GM23248 (cell line): ENCODE measurements at regions not wholly inside any gene's neighbourhood (a gene's known extent, or its start where the extent isn't known, plus 50 kb on each side); places are given as distances from the start of the nearest gene placed in this dataset.
"Not testable (repeated sequence)": the region's sequence is repeated elsewhere in the genome, so short reads cannot be mapped to it uniquely, and the experiment has no call there.

Experiments
- DNase-seq: peaks from one replicate; pipeline ENCODE4 v3.0.0-alpha.2; 2015
- H2AFZ ChIP-seq: fragments of 200-600 bp; sonication (generic); 2 replicates; pipeline ENCODE4 v1.6.1; 2016; ENCODE audit warnings: antibody characterized with exemption
- H3F3A ChIP-seq: fragments of 200-600 bp; sonication (generic); 2 replicates; pipeline ENCODE4 v1.6.1; 2016; ENCODE audit warnings: mild to moderate bottlenecking, antibody characterized with exemption, mixed run types; ENCODE audit not compliant: insufficient read depth
- H3K27ac ChIP-seq: fragments of 200-600 bp; sonication (generic); 2 replicates; pipeline ENCODE4 v1.5.1; 2016; ENCODE audit warnings: mild to moderate bottlenecking
- H3K27me3 ChIP-seq: fragments of 200-600 bp; sonication (generic); replicated peaks from 2 replicates; pipeline ENCODE4 v1.6.1; 2016; ENCODE audit warnings: mild to moderate bottlenecking; ENCODE audit not compliant: insufficient read depth
- H3K36me3 ChIP-seq: fragments of 200-600 bp; sonication (generic); 2 replicates; pipeline ENCODE4 v1.6.1; 2016; ENCODE audit warnings: low read depth, mild to moderate bottlenecking
- H3K4me1 ChIP-seq: fragments of 200-600 bp; sonication (generic); 2 replicates; pipeline ENCODE4 v1.6.1; 2016; ENCODE audit warnings: mild to moderate bottlenecking; ENCODE audit not compliant: insufficient read depth
- H3K4me2 ChIP-seq: fragments of 200-600 bp; sonication (generic); one replicate; pipeline ENCODE4 v1.6.1; 2016; ENCODE audit warnings: mild to moderate bottlenecking; ENCODE audit not compliant: unreplicated experiment
- H3K4me3 ChIP-seq: fragments of 200-600 bp; sonication (generic); 2 replicates; pipeline ENCODE4 v1.5.1; 2016; ENCODE audit warnings: mild to moderate bottlenecking
- H3K79me2 ChIP-seq: fragments of 200-600 bp; sonication (generic); 2 replicates; pipeline ENCODE4 v1.6.1; 2016; ENCODE audit warnings: mild to moderate bottlenecking; ENCODE audit not compliant: insufficient read depth
- H3K9ac ChIP-seq: fragments of 200-600 bp; sonication (generic); 2 replicates; pipeline ENCODE4 v1.6.1; 2016; ENCODE audit warnings: mild to moderate bottlenecking
- H3K9me2 ChIP-seq: fragments of 200-600 bp; sonication (generic); 2 replicates; pipeline ENCODE4 v1.6.1; 2016; ENCODE audit warnings: mixed run types, mild to moderate bottlenecking, moderate library complexity; ENCODE audit not compliant: insufficient read depth
- H3K9me3 ChIP-seq: fragments of 200-600 bp; sonication (generic); one replicate; pipeline ENCODE4 v1.6.1; 2017; ENCODE audit warnings: low read depth
- H4K20me1 ChIP-seq: fragments of 200-600 bp; sonication (generic); 2 replicates; pipeline ENCODE4 v1.6.0; 2016; ENCODE audit not compliant: insufficient read depth
- EZH2 ChIP-seq: fragments of 200-600 bp; sonication (generic); IDR thresholded peaks from 2 replicates; pipeline ENCODE4 v1.6.1; 2018; ENCODE audit warnings: antibody characterized with exemption, mild to moderate bottlenecking; ENCODE audit not compliant: insufficient read depth, poor library complexity, severe bottlenecking
- EZH2phosphoT487 ChIP-seq: fragments of 200-600 bp; sonication (generic); IDR thresholded peaks from 2 replicates; pipeline ENCODE4 v1.6.1; 2018; ENCODE audit warnings: antibody characterized with exemption, moderate library complexity, mild to moderate bottlenecking, low read depth; ENCODE audit not compliant: insufficient read depth
- WGBS, 2 experiments: methylation state at CpG; one replicate each; pipeline ENCODE4 v1.1.6; 2015 to 2017; ENCODE audit warnings: low lambda C conversion rate in 2 of 2, low coverage in 1 of 2; ENCODE audit errors: missing lambda C conversion rate in 2 of 2; 5-methylcytosine and 5-hydroxymethylcytosine counted together
- in situ Hi-C: fragments of 300-500 bp; cut with MboI; formaldehyde crosslinking; loops from 2 replicates; pipeline ENCODE4 v1.15.0; 2020

DNA sequence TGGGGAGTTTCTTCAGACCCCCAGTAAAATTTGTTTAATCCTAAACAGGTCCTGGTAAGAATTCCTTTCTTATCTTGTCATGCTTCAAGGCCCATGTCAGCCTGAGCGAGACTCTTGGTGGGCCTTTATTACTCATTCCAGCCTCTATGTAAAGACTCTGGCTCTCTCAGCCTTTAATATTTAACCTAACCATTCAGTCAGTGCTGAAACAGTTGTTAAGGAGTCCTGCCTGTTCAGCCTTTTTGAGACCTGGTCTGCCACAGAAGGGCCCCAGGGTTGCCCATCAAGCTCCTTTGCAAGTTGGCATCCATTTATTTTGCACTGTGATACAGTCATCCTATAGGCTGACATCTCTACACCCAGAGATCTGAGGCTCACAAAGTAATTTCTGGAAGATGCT, 107.7 kb upstream of the VANGL1 start:
- H3K36me3 ChIP-seq = no peaks in the 10 kb centered on the region
- 89 to 96% methylated on average over 1 of the region's 1 CpG for WGBS, 2 experiments
- no peak overlapping the region for H3K4me3 ChIP-seq
- H3K4me2 ChIP-seq = no peak overlapping the region
- no peaks in the 10 kb centered on the region for H3K9me2 ChIP-seq
- no peak overlapping the region for H3K9ac ChIP-seq
- H3K79me2 ChIP-seq = no peaks in the 10 kb centered on the region
- H4K20me1 ChIP-seq = no peaks in the 10 kb centered on the region
- no peaks in the 10 kb centered on the region for H3K27me3 ChIP-seq
- no peak overlapping the region for H2AFZ ChIP-seq
- H3F3A ChIP-seq = peaks cover 12% of the 10 kb centered on the region
- in situ Hi-C loops = no loop called here
- H3K27ac ChIP-seq = no peak overlapping the region
- peaks cover 20% of the 10 kb centered on the region for H3K4me1 ChIP-seq
- TF ChIP-seq EZH2phosphoT487 = no peak
- no peak for TF ChIP-seq EZH2
- DNase-seq = no peak
- no peaks in the 10 kb centered on the region for H3K9me3 ChIP-seq

GRCh38 chr1:115531631-115532264, 110.0 kb upstream of the VANGL1 start:
- DNase-seq = no peak
- H2AFZ ChIP-seq = no peak overlapping the region
- no peak for TF ChIP-seq EZH2phosphoT487
- TF ChIP-seq EZH2 = no peak
- H3K9me2 ChIP-seq = no peaks in the 10 kb centered on the region
- no peaks in the 10 kb centered on the region for H3K79me2 ChIP-seq
- no peak overlapping the region for H3K9ac ChIP-seq
- H3K4me1 ChIP-seq = peaks cover 30% of the 10 kb centered on the region
- no peaks in the 10 kb centered on the region for H3K27me3 ChIP-seq
- no peak overlapping the region for H3K4me3 ChIP-seq
- H3K27ac ChIP-seq = no peak overlapping the region
- in situ Hi-C loops = no loop called here
- H3K4me2 ChIP-seq = no peak overlapping the region
- no peaks in the 10 kb centered on the region for H4K20me1 ChIP-seq
- H3K36me3 ChIP-seq = no peaks in the 10 kb centered on the region
- H3K9me3 ChIP-seq = no peaks in the 10 kb centered on the region
- WGBS, 2 experiments = 72 to 73% methylated on average over 6 of the region's 6 CpGs
- peaks cover 23% of the 10 kb centered on the region for H3F3A ChIP-seq

DNA sequence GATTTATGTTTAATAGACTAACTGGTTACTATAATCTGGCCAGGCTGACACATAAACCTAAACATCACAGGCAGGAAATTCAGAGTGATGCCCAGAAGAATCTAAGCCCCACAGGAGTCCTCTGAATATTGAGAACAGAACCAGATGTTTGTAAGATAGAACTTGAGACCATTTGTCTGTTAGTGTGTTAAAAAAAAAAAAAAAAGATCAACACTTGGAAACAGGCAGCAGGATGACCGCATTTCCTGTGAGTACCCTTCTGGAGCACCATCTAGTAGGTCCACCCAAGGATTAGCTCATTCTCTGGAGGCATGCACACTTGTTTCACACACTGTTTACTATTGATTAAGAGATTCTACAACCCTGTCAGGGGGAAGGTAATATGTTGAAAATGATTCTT, 111.4 kb upstream of the VANGL1 start:
- H3K9me2 ChIP-seq = no peaks in the 10 kb centered on the region
- H3K27ac ChIP-seq = peak overlapping the region; percentile 82
- no peak overlapping the region for H2AFZ ChIP-seq
- peak overlapping the region; percentile 11 for H3K4me2 ChIP-seq
- no peak for TF ChIP-seq EZH2
- no peak for TF ChIP-seq EZH2phosphoT487
- no peaks in the 10 kb centered on the region for H3K36me3 ChIP-seq
- H3K9me3 ChIP-seq = no peaks in the 10 kb centered on the region
- no peaks in the 10 kb centered on the region for H3K27me3 ChIP-seq
- H3K4me1 ChIP-seq = peaks cover 32% of the 10 kb centered on the region
- in situ Hi-C loops = no loop called here
- DNase-seq = peak; percentile 88
- H3K79me2 ChIP-seq = no peaks in the 10 kb centered on the region
- WGBS, 2 experiments = 0 to 4% methylated on average over 1 of the region's 1 CpG
- H3F3A ChIP-seq = peaks cover 23% of the 10 kb centered on the region
- peak overlapping the region; percentile 63 for H3K9ac ChIP-seq
- H3K4me3 ChIP-seq = no peak overlapping the region
- H4K20me1 ChIP-seq = no peaks in the 10 kb centered on the region

GRCh38 chr1:115529216-115529897, 112.4 kb upstream of the VANGL1 start:
- no peaks in the 10 kb centered on the region for H3K36me3 ChIP-seq
- no peak overlapping the region for H2AFZ ChIP-seq
- no peaks in the 10 kb centered on the region for H4K20me1 ChIP-seq
- TF ChIP-seq EZH2phosphoT487 = no peak
- no peak for TF ChIP-seq EZH2
- no peak overlapping the region for H3K4me3 ChIP-seq
- peaks cover 23% of the 10 kb centered on the region for H3F3A ChIP-seq
- peak overlapping the region; percentile 16 for H3K4me2 ChIP-seq
- H3K27me3 ChIP-seq = no peaks in the 10 kb centered on the region
- H3K79me2 ChIP-seq = no peaks in the 10 kb centered on the region
- peaks cover 40% of the 10 kb centered on the region for H3K4me1 ChIP-seq
- peak; percentile 48 for DNase-seq
- no peaks in the 10 kb centered on the region for H3K9me2 ChIP-seq
- H3K9me3 ChIP-seq = no peaks in the 10 kb centered on the region
- in situ Hi-C loops = no loop called here
- peak overlapping the region; percentile 82 for H3K27ac ChIP-seq
- WGBS, 2 experiments = 46 to 60% methylated on average over 2 of the region's 2 CpGs
- peak overlapping the region; percentile 63; the same call in 1 of the 2 replicates for H3K9ac ChIP-seq

GRCh38 chr1:115528336-115528735, 113.4 kb upstream of the VANGL1 start:
- H3K79me2 ChIP-seq, H3K9me2 ChIP-seq, H4K20me1 ChIP-seq, H3K36me3 ChIP-seq, H3K27me3 ChIP-seq, H3K9ac ChIP-seq, H3K9me3 ChIP-seq, H3K4me3 ChIP-seq, H2AFZ ChIP-seq, DNase-seq, in situ Hi-C loops: not testable (repeated sequence)
- WGBS, 2 experiments = 83 to 98% methylated on average over 3 of the region's 3 CpGs
- Histone ChIP-seq H3F3A (peaks cover 23% of the 10 kb centered on the region), H3K4me2 (peak overlapping the region; percentile 16), H3K4me1 (peaks cover 40% of the 10 kb centered on the region), H3K27ac (0 out of 2 replicates have a peak overlapping the region, but pooled peaks have one; percentile 82)
